ENCODE measurements at regions not wholly inside any gene's neighbourhood (a gene's known extent, or its start where the extent isn't known, plus 50 kb on each side); places are given as distances from the start of the nearest gene placed in this dataset.

GRCh38 chrX:39536211-39536610 lies 561.5 kb downstream of the BCOR start:
- no peak for TF ChIP-seq REST (IDR thresholded peaks at IDR 0.05; ENCODE audit: low read depth)
- TF ChIP-seq CEBPB (IDR thresholded peaks at IDR 0.05): no peak
- no peak for TF ChIP-seq NFIC (IDR thresholded peaks at IDR 0.05)
- no peak for TF ChIP-seq TAF1 (IDR thresholded peaks at IDR 0.05; ENCODE audit: low read depth)
- no peak for TF ChIP-seq FOXM1 (IDR thresholded peaks at IDR 0.05; ENCODE audit: borderline replicate concordance, low read depth)
- TF ChIP-seq, protein P1, sequence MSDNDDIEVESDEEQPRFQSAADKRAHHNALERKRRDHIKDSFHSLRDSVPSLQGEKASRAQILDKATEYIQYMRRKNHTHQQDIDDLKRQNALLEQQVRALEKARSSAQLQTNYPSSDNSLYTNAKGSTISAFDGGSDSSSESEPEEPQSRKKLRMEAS (IDR thresholded peaks at IDR 0.05): no peak
- TF ChIP-seq TCF12 (IDR thresholded peaks at IDR 0.05; ENCODE audit: low read depth): no peak
- TF ChIP-seq RAD21 (IDR thresholded peaks at IDR 0.05; ENCODE audit: low read depth): no peak
- no peak for TF ChIP-seq CREB1 (IDR thresholded peaks at IDR 0.05; ENCODE audit: low read depth)
- no peak for TF ChIP-seq YY1 (IDR thresholded peaks at IDR 0.05; ENCODE audit: low read depth)
- no peak for TF ChIP-seq EP300 (IDR thresholded peaks at IDR 0.05; ENCODE audit: borderline replicate concordance)
- TF ChIP-seq USF1 (IDR thresholded peaks at IDR 0.05): no peak

Data from Ishikawa (cell line).